GM04504 (cell line): ENCODE measurements at regions not wholly inside any gene's neighbourhood (a gene's known extent, or its start where the extent isn't known, plus 50 kb on each side); places are given as distances from the start of the nearest gene placed in this dataset.

Experiments used
- DNase-seq: peaks from one replicate; pipeline ENCODE4 v3.0.0-alpha.2; 2012; ENCODE audit warnings: low read depth

DNA sequence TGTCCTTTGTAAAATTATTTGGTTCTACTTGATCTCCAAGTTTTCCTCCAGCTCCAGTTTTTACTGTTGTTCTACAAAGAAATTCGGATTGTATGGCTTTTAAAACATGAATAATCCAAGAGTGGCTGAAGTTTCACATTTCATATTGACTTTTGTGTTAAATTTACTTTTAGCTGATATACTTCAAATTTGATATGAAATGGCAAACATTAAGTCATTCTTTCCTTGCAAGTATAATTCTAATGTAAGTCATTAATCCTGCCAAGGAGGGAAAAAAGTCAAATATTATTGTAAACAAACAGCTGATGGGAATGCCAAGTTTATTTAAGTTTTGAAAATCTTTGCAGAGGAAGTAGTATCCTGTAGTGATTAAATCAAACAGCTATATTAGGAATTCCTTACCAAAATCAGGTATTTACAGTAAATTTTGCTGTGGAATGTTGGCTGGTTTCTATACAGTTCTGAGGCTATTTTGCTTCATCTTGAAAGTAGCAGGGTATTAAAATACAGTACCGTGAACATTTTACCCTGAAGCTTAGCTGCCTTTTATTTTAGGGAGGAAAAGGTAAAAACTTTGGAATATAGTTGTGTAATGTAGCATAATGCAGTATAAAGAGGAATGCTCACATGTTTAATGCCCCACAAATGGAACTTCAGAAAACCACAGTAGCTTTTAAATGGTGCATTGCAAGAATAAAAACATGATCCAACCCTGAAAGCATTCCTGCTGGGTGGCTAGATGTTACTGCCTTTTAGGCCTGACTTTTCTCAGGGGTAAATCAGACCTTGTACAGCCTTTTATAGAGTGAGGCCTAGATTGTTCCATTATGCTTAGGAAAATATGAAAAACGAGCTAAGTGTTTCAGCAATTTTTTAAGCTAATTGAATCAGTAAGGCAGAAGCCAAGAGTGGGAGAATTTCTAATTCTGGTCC, 62.7 kb upstream of the NT5C1B start:
- DNase-seq: peak; percentile 58

DNA sequence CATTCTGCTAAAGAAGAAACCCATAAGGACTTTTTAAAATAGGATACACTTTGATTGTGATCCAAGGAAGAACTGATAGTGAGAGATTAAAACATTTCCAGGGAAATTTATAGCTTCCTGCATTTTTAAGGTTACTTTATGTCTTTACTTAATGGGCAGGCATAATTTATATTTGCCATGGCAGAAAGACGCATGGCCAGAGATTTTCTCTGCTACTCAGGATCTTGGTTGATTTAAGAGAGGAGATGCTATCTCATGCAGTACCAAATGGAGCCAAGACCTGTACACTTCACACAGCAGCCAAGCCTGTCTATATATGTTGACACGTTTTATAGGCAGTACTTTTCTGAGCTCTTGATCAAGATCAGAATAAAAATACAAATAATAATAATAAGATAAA, 60.9 kb upstream of the NT5C1B start:
- no peak for DNase-seq

DNA sequence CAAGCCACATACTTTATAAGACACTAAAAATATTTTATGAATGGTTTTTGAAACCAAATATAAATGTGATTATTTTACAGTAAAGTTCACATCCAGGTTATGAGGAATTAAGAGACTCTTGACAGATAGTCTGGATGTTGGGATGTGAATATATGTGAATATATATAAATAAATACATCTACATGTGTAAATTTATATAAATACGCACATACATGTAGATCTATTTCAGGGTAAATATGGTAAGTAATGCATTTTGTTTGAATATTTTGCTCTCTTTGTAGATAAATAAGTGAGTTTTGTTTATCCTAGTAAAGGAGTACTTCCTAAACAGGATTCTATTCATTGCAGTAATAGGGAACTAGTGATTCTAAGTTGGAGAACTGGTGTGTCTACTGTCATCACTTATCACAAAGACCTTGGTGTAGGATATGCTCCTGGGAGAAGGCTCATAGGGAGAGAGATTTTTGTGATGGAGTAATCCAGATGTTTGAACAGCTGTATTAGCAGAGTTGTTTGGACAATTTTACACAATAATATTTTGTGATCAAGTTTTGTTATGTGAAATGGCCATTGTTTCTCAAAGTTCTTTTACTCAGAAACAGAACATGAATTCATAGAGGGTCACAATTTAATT, 60.2 kb upstream of the NT5C1B start:
- DNase-seq: no peak

DNA sequence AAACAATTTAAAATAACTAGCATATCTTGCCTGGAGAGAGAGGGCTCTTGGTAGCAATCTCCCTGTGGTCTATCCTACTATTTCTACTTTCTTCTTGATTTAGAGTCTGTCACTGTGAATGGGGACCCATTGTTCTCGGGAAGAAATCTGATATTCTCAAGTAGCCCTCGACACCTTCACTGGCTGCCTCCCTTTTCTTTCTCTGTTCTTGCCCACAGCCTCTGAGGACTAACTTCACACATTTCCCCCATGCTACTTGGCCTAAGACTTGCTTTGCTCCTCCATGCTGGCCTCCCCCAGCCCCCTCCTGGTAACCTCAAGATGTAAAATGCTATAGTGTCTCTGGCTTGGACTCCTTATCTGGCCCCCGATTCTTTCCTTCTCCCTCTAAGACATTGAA, 58.8 kb upstream of the NT5C1B start:
- no peak for DNase-seq

DNA sequence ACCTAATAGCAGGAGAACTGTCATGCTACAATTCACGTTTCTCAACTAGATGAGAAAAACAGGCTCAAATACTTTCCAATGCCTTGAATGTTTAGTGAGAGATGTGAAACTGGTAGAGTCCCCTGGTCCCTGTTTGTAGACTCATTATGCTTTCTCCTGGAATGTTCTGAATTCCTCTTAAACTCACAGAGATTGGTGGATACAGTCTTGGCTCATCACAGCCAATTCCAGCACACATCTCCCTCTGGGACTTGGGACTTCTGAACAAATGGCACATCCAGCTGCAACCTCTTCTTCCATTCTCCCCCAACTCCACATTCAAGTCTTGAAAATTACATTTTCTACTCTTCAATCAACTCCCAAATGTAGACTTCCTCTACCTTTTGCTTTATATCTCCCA, 58.4 kb upstream of the NT5C1B start:
- no peak for DNase-seq

DNA sequence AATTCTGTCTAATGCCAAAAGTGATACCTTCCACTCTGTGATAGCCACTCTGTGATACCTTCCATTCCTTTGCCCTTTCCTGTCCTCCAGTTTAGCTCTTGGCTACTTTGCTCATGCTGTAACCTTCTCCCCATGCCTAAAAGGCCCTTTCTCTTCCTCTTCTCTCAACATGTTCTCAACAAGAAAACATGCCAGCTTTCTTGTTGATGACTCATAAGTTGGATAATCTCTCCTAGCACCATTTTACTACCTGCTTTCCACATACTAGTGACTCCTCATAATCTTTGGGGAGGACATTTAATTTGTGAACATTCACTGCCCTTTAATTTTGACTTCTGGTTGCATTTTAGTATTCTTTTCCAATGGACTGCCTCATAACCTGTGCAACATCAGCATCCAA, 55.9 kb upstream of the NT5C1B start:
- DNase-seq: no peak

DNA sequence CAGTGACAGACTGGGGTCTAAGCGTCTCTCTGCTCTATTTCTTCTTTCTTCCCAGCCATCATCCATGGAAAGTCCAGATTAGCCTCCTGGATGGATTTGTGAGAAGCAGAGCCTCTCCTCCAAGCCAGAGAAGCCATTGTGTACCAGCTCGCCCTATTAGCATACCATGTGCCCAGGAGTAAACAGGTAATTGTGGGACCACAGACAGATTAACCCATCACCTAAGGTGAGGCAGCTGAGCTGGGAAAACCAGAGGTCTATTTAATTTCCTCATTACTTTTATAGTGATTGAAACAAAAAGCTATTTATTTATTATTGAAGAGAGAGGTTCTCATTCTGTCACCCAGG, 54.7 kb upstream of the NT5C1B start:
- no peak for DNase-seq

DNA sequence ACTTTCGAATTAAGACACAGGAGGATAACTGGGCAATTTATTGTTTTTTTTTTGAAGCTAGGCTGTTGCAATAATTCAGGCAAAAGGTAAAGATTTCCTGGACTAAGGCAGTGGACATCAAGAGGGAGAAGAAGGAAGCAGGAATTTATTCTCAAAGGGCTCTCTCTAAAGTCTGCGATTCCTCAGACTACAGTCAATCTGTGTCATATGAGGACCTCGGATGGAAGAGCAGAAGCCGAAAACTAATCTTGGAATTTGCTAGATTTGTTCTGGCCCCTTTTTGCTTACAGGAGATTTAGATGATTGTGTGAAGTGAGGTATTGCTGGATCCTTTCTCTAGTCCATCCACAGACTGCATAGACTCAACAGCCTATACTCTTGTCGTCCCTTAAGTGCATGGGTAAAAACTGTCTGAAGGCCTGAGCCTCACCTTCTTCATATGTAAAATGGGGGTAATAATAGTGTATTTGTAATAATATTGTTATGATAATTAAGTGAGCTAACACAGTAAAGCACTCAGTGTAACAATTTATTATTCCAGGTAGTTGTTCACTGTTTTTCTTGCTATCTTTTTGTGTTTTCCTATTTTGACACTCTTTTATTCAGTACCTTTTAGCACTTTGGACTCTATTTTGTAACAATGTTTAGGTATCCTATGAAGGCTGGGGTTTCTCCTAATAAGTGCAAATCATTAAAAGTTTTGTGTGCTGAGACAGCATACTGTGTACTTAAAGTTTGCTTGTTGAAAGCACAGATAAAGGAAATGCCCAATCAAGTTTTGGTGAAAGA, 54.2 kb upstream of the NT5C1B start:
- DNase-seq: no peak

DNA sequence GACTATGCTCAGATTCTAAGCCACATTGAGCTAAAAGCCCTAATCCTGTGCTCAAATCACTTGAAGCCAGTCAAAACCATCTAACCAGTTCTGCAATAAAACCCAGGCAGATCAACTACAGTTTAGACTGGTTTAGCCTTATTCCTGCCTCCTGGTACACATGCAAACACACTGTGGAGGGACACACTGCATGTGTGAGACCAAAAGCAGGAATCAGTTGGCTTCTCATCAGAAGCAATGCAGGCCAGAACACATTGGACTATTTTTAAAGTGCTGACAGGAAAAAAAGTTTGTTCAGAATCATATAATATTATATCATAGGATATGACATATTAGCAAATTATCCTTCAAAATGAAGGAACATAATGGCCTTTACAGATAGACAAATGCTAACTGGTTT, 52.5 kb upstream of the NT5C1B start:
- no peak for DNase-seq

DNA sequence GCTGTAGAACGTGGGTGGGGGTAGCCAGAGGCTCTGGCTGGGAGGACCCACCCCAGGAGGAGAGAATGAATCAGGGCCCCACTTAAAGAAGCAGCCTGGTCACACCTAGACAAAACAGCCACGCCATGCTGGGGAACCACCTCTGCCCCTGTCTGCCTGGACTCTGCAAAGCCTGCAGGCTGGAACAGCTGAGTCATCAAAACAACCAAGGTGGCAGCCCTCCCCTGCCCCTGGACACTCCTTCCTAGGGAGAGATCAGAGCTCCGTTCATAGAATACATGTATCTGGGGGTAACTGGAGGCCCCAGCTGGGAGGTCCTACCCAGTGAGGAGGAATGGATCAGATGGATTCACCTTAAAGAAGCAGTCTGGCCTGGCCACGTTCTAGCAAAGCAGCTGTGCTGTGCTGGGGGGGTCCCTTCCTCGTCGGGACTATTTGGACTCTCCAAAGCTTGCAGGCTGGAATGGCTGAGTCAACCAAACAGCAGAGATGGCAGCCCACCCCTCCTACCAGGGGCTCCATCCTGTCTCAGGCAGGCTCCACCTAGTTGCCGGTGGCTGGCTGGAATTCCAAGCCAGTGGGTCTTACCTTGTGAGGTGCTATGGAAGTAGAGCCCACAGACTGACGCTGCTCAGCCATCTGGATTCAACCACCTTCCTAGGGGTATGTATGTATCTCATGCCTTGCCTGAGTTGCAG, 50.5 kb upstream of the NT5C1B start:
- DNase-seq: no peak
